A673 (cell line): ENCODE measurements at regions not wholly inside any gene's neighbourhood (a gene's known extent, or its start where the extent isn't known, plus 50 kb on each side); places are given as distances from the start of the nearest gene placed in this dataset.
"Not testable (repeated sequence)": the region's sequence is repeated elsewhere in the genome, so short reads cannot be mapped to it uniquely, and the experiment has no call there.

Experiments
- BruUV-seq: library from RNA; stranded (reverse); fragments of 400-500 nt; replicated peaks from 2 replicates; lab custom pipeline; 2021; lab: Mats Ljungman, UMichigan
- CTCF ChIA-PET: fragments of 300-600 bp; sonication (Branson Sonifier 250); formaldehyde crosslinking; loops from one replicate; lab custom pipeline; 2022; ENCODE audit warnings: antibody characterized with exemption; lab: Charles Lee
- POLR2A ChIA-PET: fragments of 300-600 bp; sonication (Branson Sonifier 250); formaldehyde crosslinking; loops from one replicate; lab custom pipeline; 2022; ENCODE audit warnings: antibody characterized with exemption; ENCODE audit not compliant: low non-redundant PET; lab: Charles Lee
- DNase-seq: peaks from one replicate; pipeline ENCODE4 v3.0.0-alpha.2; 2015; ENCODE audit warnings: low spot score
- H3K27ac ChIP-seq: fragments of 200-600 bp; sonication (generic); 2 replicates; pipeline ENCODE4 v1.5.1; 2016; ENCODE audit warnings: mixed run types, low read depth, mild to moderate bottlenecking, mixed read lengths, antibody characterized with exemption, low read length; ENCODE audit not compliant: poor library complexity, severe bottlenecking
- H3K27me3 ChIP-seq: fragments of 200-600 bp; sonication (generic); replicated peaks from 2 replicates; pipeline ENCODE4 v1.6.1; 2017; ENCODE audit warnings: mixed run types, low read depth, mild to moderate bottlenecking, mixed read lengths, antibody characterized with exemption, low read length; ENCODE audit not compliant: insufficient read depth, poor library complexity
- H3K36me3 ChIP-seq: fragments of 200-600 bp; sonication (generic); 2 replicates; pipeline ENCODE4 v1.6.1; 2016; ENCODE audit warnings: mixed run types, mild to moderate bottlenecking, mixed read lengths, antibody characterized with exemption, low read length; ENCODE audit not compliant: insufficient read depth, poor library complexity, severe bottlenecking
- H3K4me1 ChIP-seq: fragments of 200-600 bp; sonication (generic); 2 replicates; pipeline ENCODE4 v1.6.1; 2017; ENCODE audit warnings: mixed run types, mild to moderate bottlenecking, mixed read lengths, antibody characterized with exemption, low read length; ENCODE audit not compliant: insufficient read depth, poor library complexity, severe bottlenecking
- H3K4me3 ChIP-seq: fragments of 200-600 bp; sonication (generic); 2 replicates; pipeline ENCODE4 v1.5.1; 2016; ENCODE audit warnings: low read depth, mixed run types, mild to moderate bottlenecking, mixed read lengths, low read length; ENCODE audit not compliant: poor library complexity, severe bottlenecking
- H3K9me3 ChIP-seq: fragments of 200-600 bp; sonication (generic); 2 replicates; pipeline ENCODE4 v1.6.1; 2016; ENCODE audit warnings: mixed run types, low read depth, mild to moderate bottlenecking, mixed read lengths, antibody characterized with exemption, low read length; ENCODE audit not compliant: poor library complexity, severe bottlenecking
- CTCF ChIP-seq: fragments of 300-800, 200-600 bp; sonication (generic); conservative IDR thresholded peaks from 2 replicates; pipeline ENCODE4 v1.5.1; 2017; ENCODE audit warnings: low read depth, mild to moderate bottlenecking, antibody characterized with exemption, low read length, moderate library complexity, mixed read lengths
- EZH2 ChIP-seq: fragments of 200-600 bp; sonication (generic); IDR thresholded peaks from 2 replicates; pipeline ENCODE4 v1.6.1; 2017; ENCODE audit warnings: borderline replicate concordance, low read depth, mild to moderate bottlenecking, mixed read lengths, antibody characterized with exemption, low read length; ENCODE audit not compliant: poor library complexity, severe bottlenecking
- intact Hi-C: fragments of 100-400 bp; cut with micrococcal nuclease; formaldehyde crosslinking; loops from one replicate; pipeline ENCODE4 v1.10.0; 2022; ENCODE audit not compliant: unreplicated experiment

- TF ChIP-seq CTCF = no peak
- TF ChIP-seq EZH2 = no peak
- Histone ChIP-seq H3K4me3 (no peak overlapping the region), H3K27ac (no peak overlapping the region), H3K36me3 (no peaks in the 10 kb centered on the region), H3K4me1 (no peaks in the 10 kb centered on the region), H3K27me3 (no peaks in the 10 kb centered on the region), H3K9me3 (peaks cover 82% of the 10 kb centered on the region)
- POLR2A ChIA-PET = no interaction called here
- no TSS peak for BruUV-seq
- CTCF ChIA-PET = no interaction called here
- intact Hi-C loops = no loop called here
- DNase-seq = no peak
Observed at GRCh38 chr21:9750341-9751086, 770.9 kb upstream of the TPTE start.

GRCh38 chr21:9751087-9751585 lies 770.2 kb upstream of the TPTE start:
- H3K27me3 ChIP-seq, intact Hi-C loops, POLR2A ChIA-PET, H3K4me3 ChIP-seq, CTCF ChIA-PET, H3K27ac ChIP-seq, DNase-seq, H3K4me1 ChIP-seq, BruUV-seq, H3K36me3 ChIP-seq: not testable (repeated sequence)
- H3K9me3 ChIP-seq = peaks cover 80% of the 10 kb centered on the region

GRCh38 chr21:9752028-9752427 lies 769.4 kb upstream of the TPTE start:
- BruUV-seq, intact Hi-C loops, H3K27ac ChIP-seq, POLR2A ChIA-PET, DNase-seq, CTCF ChIA-PET, H3K4me1 ChIP-seq, H3K27me3 ChIP-seq, H3K4me3 ChIP-seq, H3K36me3 ChIP-seq: not testable (repeated sequence)
- peaks cover 77% of the 10 kb centered on the region for H3K9me3 ChIP-seq

GRCh38 chr21:9753441-9753840 lies 767.9 kb upstream of the TPTE start:
- H3K4me3 ChIP-seq, DNase-seq, H3K27ac ChIP-seq, H3K36me3 ChIP-seq, H3K4me1 ChIP-seq, H3K27me3 ChIP-seq, POLR2A ChIA-PET, CTCF ChIA-PET, BruUV-seq, intact Hi-C loops: not testable (repeated sequence)
- peaks cover 76% of the 10 kb centered on the region for H3K9me3 ChIP-seq
